Activated CD8-positive, alpha-beta memory T cell treated with anti-CD3 and anti-CD28 coated beads for 36 hours (primary cell): ENCODE measurements at regions not wholly inside any gene's neighbourhood (a gene's known extent, or its start where the extent isn't known, plus 50 kb on each side); places are given as distances from the start of the nearest gene placed in this dataset.

Source experiments
- CTCF ChIA-PET: fragments of 350-600 bp; sonication (Branson Sonifier 250); formaldehyde crosslinking; loops from one replicate; lab custom pipeline; 2021; ENCODE audit warnings: antibody characterized with exemption; lab: Charles Lee
- POLR2A ChIA-PET: fragments of 350-600 bp; sonication (Branson Sonifier 250); formaldehyde crosslinking; loops from one replicate; lab custom pipeline; 2021; ENCODE audit warnings: antibody characterized with exemption; lab: Charles Lee

GRCh38 chr7:136045181-136045580 is 68.0 kb upstream of the MTPN start:
- ChIA-PET POLR2A (no interaction called here), CTCF (no interaction called here)

DNA sequence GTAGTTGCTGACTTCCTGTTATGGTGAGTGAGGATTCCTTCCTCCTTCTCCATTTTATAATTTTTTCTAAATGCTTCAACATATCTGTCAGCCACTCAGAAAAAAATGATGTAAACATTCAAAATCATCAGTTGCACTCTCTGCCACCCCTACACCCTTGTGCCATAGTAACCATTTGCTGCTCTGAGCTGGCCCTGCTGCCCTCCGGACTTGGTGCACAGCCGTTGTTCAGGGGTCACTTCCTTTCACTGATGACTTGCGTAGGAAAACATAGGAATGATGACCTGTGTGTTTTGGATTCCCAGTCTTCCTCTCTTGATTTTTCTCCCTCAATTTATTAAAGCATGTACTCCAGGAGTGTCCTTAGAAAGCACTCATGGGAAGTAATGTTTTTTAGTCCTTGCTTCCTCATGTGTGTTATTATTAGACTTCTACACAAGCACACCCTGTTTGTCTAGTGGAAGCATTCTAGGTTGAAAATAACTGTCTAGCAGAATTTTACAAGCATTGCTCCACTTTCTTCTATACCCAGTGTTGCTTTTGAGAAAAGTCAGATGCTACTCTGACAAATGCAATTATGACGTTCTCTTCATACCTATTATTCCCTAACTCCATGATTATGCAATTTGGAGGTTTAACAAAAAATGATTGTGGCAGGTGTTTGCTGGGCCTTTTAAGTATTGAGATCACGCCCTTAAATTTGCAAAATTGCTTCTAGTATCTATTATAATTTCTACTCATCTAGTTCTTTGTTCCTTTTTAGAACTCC is 62.6 kb upstream of the MTPN start:
- ChIA-PET CTCF (no interaction called here), POLR2A (no interaction called here)

GRCh38 chr7:136036336-136036735 is 59.2 kb upstream of the MTPN start:
- POLR2A ChIA-PET, result no interaction called here
- CTCF ChIA-PET, result no interaction called here

- ChIA-PET CTCF (interaction anchor here (0.7 kb wide), 1 partner anchor 374 kb away, joined by 3 read pairs; no protein-coding TSS in a partner anchor), POLR2A (no interaction called here)
Observed at GRCh38 chr7:136034132-136034531, 57.0 kb upstream of the MTPN start.

DNA sequence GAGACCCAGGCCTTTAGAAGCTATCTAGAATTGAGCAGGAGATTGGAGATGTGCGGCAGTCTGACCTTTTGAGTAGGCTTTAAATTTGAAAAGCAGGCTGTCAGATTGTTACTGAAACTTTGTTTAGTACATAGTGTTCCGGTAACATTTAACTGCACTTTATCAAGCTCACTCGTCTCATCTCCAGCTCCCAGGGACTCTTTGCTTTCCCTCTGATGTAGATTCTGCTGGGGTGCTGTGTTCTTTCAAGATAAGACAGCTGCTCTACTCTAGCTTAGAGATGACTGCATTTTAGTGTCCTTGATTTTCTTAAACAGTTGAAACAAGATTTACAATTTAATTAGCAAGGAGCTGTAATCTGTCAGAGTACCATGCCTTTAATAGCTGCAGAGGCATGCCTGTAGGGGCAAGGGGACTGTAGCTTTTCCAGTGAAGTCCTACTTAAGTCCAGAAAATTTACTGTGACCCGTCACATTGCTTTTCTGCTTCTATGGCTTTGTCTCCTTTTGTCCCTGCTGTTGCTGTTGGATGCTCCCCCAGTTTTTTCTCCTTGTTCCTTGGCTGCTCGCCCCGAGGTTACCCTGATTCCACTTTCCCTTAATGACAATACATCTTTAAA is 56.4 kb upstream of the MTPN start:
- ChIA-PET POLR2A (no interaction called here), CTCF (no interaction called here)

- ChIA-PET POLR2A (interaction anchor here (1.4 kb wide), 1 partner anchor 34 kb away, joined by 7 read pairs; no protein-coding TSS in a partner anchor), CTCF (interaction anchor here (1.3 to 2.0 kb wide), 2 partner anchors 37 to 40 kb away, joined by 3 to 7 read pairs; no protein-coding TSS in a partner anchor)
Observed at GRCh38 chr7:136030867-136031318, 53.7 kb upstream of the MTPN start.

- POLR2A ChIA-PET, result interaction anchor here (1.4 kb wide), 1 partner anchor 34 kb away, joined by 7 read pairs; no protein-coding TSS in a partner anchor
- CTCF ChIA-PET, result interaction anchor here (2.0 kb wide), 1 partner anchor 36 kb away, joined by 7 read pairs; no protein-coding TSS in a partner anchor
Observed at GRCh38 chr7:136030330-136030729, 53.2 kb upstream of the MTPN start.

DNA sequence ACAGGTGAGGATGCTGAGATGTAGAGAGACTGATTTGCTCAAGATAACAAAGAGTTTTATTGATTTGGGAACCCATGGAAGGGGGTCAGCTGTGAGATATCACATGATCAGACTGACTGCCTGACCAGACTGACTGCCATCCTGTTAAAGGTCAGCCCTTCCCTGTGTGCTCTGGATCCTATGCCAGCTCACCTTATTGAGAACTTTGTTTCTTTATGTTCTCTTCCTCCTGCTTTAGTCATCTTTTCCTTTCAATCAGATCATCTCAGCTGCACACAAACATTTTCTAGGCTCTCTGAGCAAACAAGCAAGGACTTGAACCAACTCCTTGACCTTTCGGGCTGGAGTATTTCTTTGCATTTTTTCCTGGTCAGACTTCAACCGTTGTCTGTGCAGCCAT is 50.0 kb upstream of the MTPN start:
- ChIA-PET CTCF (interaction anchor here (1.7 kb wide), 1 partner anchor 226 kb away, joined by 4 read pairs; no protein-coding TSS in a partner anchor), POLR2A (no interaction called here)
